Activated CD8-positive, alpha-beta memory T cell treated with anti-CD3 and anti-CD28 coated beads for 48 hours (primary cell): ENCODE measurements at regions not wholly inside any gene's neighbourhood (a gene's known extent, or its start where the extent isn't known, plus 50 kb on each side); places are given as distances from the start of the nearest gene placed in this dataset.

Experiments used
- DNase-seq, 3 experiments: peaks; one replicate each; pipeline ENCODE4 v3.0.0-alpha.2; 2020; ENCODE audit warnings: low read depth in 2 of 3, low spot score in 2 of 3

DNA sequence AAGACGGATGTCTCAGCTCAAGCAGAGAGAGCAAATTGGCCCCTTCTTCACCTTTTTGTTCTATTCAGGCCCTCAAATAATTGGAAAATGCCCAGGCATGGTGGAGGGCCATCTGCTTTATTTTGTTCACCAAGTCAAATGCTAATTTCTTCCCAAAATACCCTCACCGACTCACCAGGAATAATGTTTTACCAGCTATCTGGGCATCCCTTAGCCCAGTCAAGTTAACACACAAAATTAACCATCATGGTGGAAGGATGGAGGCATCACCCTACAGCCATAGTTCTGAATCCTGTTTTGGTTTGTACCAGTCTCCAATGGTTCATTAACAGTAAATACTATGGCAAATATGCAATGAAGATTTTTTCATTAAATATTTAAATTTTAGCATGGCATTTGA lies 51.7 kb upstream of the SERP2 start:
- no peak for DNase-seq

GRCh38 chr13:44322928-44323327 lies 50.7 kb upstream of the SERP2 start:
- DNase-seq, result no peak

GRCh38 chr13:44323754-44324153 lies 49.9 kb upstream of the SERP2 start:
- DNase-seq, result no peak
